Left lung (tissue), 4 donors: ENCODE measurements at regions not wholly inside any gene's neighbourhood (a gene's known extent, or its start where the extent isn't known, plus 50 kb on each side); places are given as distances from the start of the nearest gene placed in this dataset.

Source experiments
- ATAC-seq: fragments of 200-7000 bp; cut with Tn5 transposase; one replicate; pipeline ENCODE4 v1.9.1; 2020; ENCODE audit warnings: moderate library complexity
- DNase-seq, 4 donors: peaks; one replicate each; pipeline ENCODE4 v3.0.0-alpha.2; 2013 to 2020
- H3K27ac ChIP-seq, 2 donors: fragments of 200-600 bp; sonication (generic) in 1 of 2; one replicate each; pipeline versions ENCODE4 v1.5.0 to v1.8.0; 2020 to 2021
- H3K27me3 ChIP-seq, 2 donors: fragments of 200-600 bp; sonication (generic) in 1 of 2; one replicate each; pipeline versions ENCODE4 v1.5.0 to v1.8.0; 2020 to 2021
- H3K36me3 ChIP-seq, 2 donors: fragments of 200-600 bp; sonication (generic) in 1 of 2; one replicate each; pipeline versions ENCODE4 v1.5.0 to v1.8.0; 2020 to 2021
- H3K4me1 ChIP-seq, 2 donors: fragments of 200-600 bp; one replicate each; pipeline ENCODE4 v1.8.0; 2021
- H3K4me3 ChIP-seq, 2 donors: fragments of 200-600 bp; sonication (generic) in 1 of 2; one replicate each; pipeline versions ENCODE4 v1.5.0 to v1.8.0; 2020 to 2021; ENCODE audit warnings: mild to moderate bottlenecking in 1 of 2
- H3K9me3 ChIP-seq, 2 donors: fragments of 200-600 bp; sonication (generic) in 1 of 2; one replicate each; pipeline versions ENCODE4 v1.5.0 to v1.8.0; 2020 to 2021
- intact Hi-C, 2 donors: fragments of 100-400 bp; cut with DNase I; formaldehyde crosslinking; loops; one replicate each; pipeline versions ENCODE4 v1.11.2 to v1.14.2; 2022
- TF ChIP-seq, protein P1 (sequence below), 2 donors: fragments of 200-600 bp; sonication (generic) in 1 of 2; IDR thresholded peaks; one replicate each; pipeline versions ENCODE4 v1.5.0 to v1.8.0; 2021; ENCODE audit warnings: antibody characterized with exemption in 2 of 2
- donor health status: DM: no; HTN: yes; CAD: no.
- donor health status: DM: no; HTN: no; CAD: no.

GRCh38 chr6:19753826-19754225, 83.3 kb upstream of the ID4 start:
- no peak overlapping the region for H3K4me3 ChIP-seq
- TF ChIP-seq, protein P1, sequence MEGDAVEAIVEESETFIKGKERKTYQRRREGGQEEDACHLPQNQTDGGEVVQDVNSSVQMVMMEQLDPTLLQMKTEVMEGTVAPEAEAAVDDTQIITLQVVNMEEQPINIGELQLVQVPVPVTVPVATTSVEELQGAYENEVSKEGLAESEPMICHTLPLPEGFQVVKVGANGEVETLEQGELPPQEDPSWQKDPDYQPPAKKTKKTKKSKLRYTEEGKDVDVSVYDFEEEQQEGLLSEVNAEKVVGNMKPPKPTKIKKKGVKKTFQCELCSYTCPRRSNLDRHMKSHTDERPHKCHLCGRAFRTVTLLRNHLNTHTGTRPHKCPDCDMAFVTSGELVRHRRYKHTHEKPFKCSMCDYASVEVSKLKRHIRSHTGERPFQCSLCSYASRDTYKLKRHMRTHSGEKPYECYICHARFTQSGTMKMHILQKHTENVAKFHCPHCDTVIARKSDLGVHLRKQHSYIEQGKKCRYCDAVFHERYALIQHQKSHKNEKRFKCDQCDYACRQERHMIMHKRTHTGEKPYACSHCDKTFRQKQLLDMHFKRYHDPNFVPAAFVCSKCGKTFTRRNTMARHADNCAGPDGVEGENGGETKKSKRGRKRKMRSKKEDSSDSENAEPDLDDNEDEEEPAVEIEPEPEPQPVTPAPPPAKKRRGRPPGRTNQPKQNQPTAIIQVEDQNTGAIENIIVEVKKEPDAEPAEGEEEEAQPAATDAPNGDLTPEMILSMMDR (IDR thresholded peaks at IDR 0.05) = no peak
- no peaks in the 10 kb centered on the region for H3K36me3 ChIP-seq
- DNase-seq (no peak), ATAC-seq (no peak)
- no peaks in the 10 kb centered on the region for H3K9me3 ChIP-seq
- intact Hi-C loops = no loop called here
- H3K27me3 ChIP-seq = no peaks in the 10 kb centered on the region
- no peaks in the 10 kb centered on the region for H3K4me1 ChIP-seq
- H3K27ac ChIP-seq = no peak overlapping the region

GRCh38 chr6:19754686-19755085, 82.5 kb upstream of the ID4 start:
- Histone ChIP-seq H3K4me1 (no peaks in the 10 kb centered on the region), H3K9me3 (no peaks in the 10 kb centered on the region), H3K36me3 (no peaks in the 10 kb centered on the region), H3K27ac (no peak overlapping the region), H3K27me3 (no peaks in the 10 kb centered on the region), H3K4me3 (no peak overlapping the region)
- DNase-seq (no peak), ATAC-seq (no peak)
- intact Hi-C loops = no loop called here
- TF ChIP-seq, protein P1 (IDR thresholded peaks at IDR 0.05) = no peak

DNA sequence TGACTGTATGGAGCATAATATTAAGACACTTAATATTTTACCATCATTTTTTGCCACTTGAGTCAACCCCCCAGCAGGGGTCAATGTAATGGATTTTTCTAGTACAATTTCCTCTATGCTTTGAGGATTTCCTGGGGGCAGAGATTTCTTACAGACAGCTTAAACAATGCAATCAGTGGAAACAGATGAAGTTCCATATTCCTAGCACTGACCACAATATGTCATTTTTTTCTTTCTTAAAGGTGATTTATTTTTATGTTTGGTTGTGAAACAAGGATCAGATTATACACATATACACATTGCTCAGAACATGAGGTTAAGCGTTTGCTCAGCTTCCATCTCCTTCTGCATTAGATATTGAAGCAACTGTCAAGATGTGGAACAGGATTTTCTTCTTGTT, 82.0 kb upstream of the ID4 start:
- DNase-seq (no peak), ATAC-seq (no peak)
- Histone ChIP-seq H3K27ac (no peak overlapping the region), H3K4me3 (no peak overlapping the region), H3K4me1 (no peaks in the 10 kb centered on the region), H3K27me3 (no peaks in the 10 kb centered on the region), H3K36me3 (no peaks in the 10 kb centered on the region), H3K9me3 (no peaks in the 10 kb centered on the region)
- intact Hi-C loops = no loop called here
- TF ChIP-seq, protein P1 (IDR thresholded peaks at IDR 0.05) = no peak

- TF ChIP-seq, protein P1 (IDR thresholded peaks at IDR 0.05) = no peak
- no peaks in the 10 kb centered on the region for H3K9me3 ChIP-seq
- ATAC-seq (no peak), DNase-seq (no peak)
- H3K27ac ChIP-seq = no peak overlapping the region
- intact Hi-C loops = no loop called here
- H3K36me3 ChIP-seq = no peaks in the 10 kb centered on the region
- H3K27me3 ChIP-seq = no peaks in the 10 kb centered on the region
- H3K4me1 ChIP-seq = no peaks in the 10 kb centered on the region
- no peak overlapping the region for H3K4me3 ChIP-seq
These were observed 80.1 kb upstream of the ID4 start for GRCh38 chr6:19757036-19757435.

DNA sequence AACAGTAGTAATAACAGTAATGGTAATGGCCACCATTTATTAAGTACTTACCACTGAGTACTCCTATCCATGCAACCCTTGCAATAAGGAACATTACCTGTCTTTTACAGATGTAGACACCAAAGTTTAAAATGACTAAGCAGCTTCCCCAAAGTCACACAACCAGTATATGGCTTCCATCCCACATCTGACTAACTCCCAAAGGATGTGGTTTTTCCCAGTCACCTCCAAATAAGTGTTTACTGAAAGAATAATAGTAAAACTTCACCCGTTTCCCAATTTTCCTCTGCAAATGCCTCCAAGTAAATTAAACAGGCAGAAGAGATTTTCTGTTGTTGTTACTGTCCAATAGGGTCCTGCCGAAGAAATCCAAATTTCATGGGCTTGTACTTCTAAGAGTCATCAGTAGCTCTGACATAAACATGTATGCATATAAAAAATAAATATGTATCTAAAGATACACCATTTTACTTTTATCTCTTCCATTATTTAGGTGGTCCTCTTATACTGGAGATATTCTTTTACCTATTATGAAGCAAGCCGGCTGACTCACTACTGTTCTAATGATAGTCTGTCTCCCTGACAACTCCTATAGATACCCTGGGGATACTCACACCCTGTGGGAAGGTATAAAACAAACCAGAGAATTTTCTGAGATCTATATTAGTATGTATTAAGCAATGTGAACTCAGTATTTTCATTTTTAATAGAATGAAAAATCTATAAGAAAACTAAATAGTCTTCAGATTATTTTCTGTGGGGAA, 77.9 kb upstream of the ID4 start:
- intact Hi-C loops = no loop called here
- no peak overlapping the region for H3K4me3 ChIP-seq

More for the DNA sequence above, 77.9 kb upstream of the ID4 start:
- H3K36me3 ChIP-seq = no peaks in the 10 kb centered on the region
- no peak overlapping the region for H3K27ac ChIP-seq
- no peak for DNase-seq
- no peaks in the 10 kb centered on the region for H3K9me3 ChIP-seq
- ATAC-seq = no peak
- H3K27me3 ChIP-seq = no peaks in the 10 kb centered on the region
- TF ChIP-seq, protein P1 (IDR thresholded peaks at IDR 0.05) = no peak
- H3K4me1 ChIP-seq = no peaks in the 10 kb centered on the region
